NCI-H2196 (cell line): ENCODE measurements at regions not wholly inside any gene's neighbourhood (a gene's known extent, or its start where the extent isn't known, plus 50 kb on each side); places are given as distances from the start of the nearest gene placed in this dataset.
"Not testable (repeated sequence)": the region's sequence is repeated elsewhere in the genome, so short reads cannot be mapped to it uniquely, and the experiment has no call there.

Experiments used
- DNase-seq: peaks from one replicate; lab custom pipeline; 2025; ENCODE audit not compliant: unreplicated experiment; lab: John Stamatoyannopoulos, UW

- no peak for DNase-seq
Observed at GRCh38 chr6:121593011-121593641, 157.7 kb downstream of the GJA1 start.

- no peak for DNase-seq
Observed at GRCh38 chr6:121594053-121594452, 158.6 kb downstream of the GJA1 start.

GRCh38 chr6:121595646-121596045 is 160.2 kb downstream of the GJA1 start:
- DNase-seq = no peak

GRCh38 chr6:121596441-121596840 is 161.0 kb downstream of the GJA1 start:
- DNase-seq = no peak

GRCh38 chr6:121597654-121598053 is 162.2 kb downstream of the GJA1 start:
- DNase-seq = no peak

GRCh38 chr6:121599331-121599730 is 163.9 kb downstream of the GJA1 start:
- not testable (repeated sequence) for DNase-seq

- no peak for DNase-seq
Observed at GRCh38 chr6:121600389-121601168, 165.1 kb downstream of the GJA1 start.

- DNase-seq = no peak
Observed at GRCh38 chr6:121603486-121603885, 168.0 kb downstream of the GJA1 start.

- DNase-seq = no peak
Observed at GRCh38 chr6:121607721-121608120, 172.3 kb downstream of the GJA1 start.

GRCh38 chr6:121608270-121608669 is 172.8 kb downstream of the GJA1 start:
- DNase-seq = no peak

GRCh38 chr6:121609281-121609680 is 173.8 kb downstream of the GJA1 start:
- no peak for DNase-seq

- DNase-seq = no peak
Observed at GRCh38 chr6:121612927-121613326, 177.5 kb downstream of the GJA1 start.

- no peak for DNase-seq
Observed at GRCh38 chr6:121614115-121614514, 178.7 kb downstream of the GJA1 start.

GRCh38 chr6:121615493-121615892 is 180.0 kb downstream of the GJA1 start:
- DNase-seq = no peak

GRCh38 chr6:121616406-121616805 is 181.0 kb downstream of the GJA1 start:
- DNase-seq = no peak

GRCh38 chr6:121617388-121617787 is 181.9 kb downstream of the GJA1 start:
- no peak for DNase-seq

GRCh38 chr6:121619013-121619412 is 183.6 kb downstream of the GJA1 start:
- no peak for DNase-seq

- no peak for DNase-seq
Observed at GRCh38 chr6:121619987-121620740, 184.7 kb downstream of the GJA1 start.

GRCh38 chr6:121627761-121628160 is 192.3 kb downstream of the GJA1 start:
- DNase-seq = no peak

- no peak for DNase-seq
Observed at GRCh38 chr6:121630716-121631115, 195.3 kb downstream of the GJA1 start.

- not testable (repeated sequence) for DNase-seq
Observed at GRCh38 chr6:121631752-121632151, 196.3 kb downstream of the GJA1 start.

- DNase-seq = no peak
Observed at GRCh38 chr6:121633309-121633708, 197.9 kb downstream of the GJA1 start.
